PC-3 (cell line): ENCODE measurements at regions not wholly inside any gene's neighbourhood (a gene's known extent, or its start where the extent isn't known, plus 50 kb on each side); places are given as distances from the start of the nearest gene placed in this dataset.

Source experiments
- CTCF ChIP-seq: fragments of 300-600 bp; sonication (generic); conservative IDR thresholded peaks from 2 replicates; pipeline ENCODE4 v1.5.1; 2017; ENCODE audit warnings: antibody characterized with exemption, low read depth, mild to moderate bottlenecking, low read length
- EZH2phosphoT487 ChIP-seq: fragments of 300-600 bp; sonication (generic); IDR thresholded peaks from 2 replicates; pipeline ENCODE4 v1.6.1; 2018; ENCODE audit warnings: mild to moderate bottlenecking, antibody characterized with exemption, low read length, borderline replicate concordance

- TF ChIP-seq CTCF: no peak
- no peak for TF ChIP-seq EZH2phosphoT487
Observed at GRCh38 chr13:63448692-63449091, 2033.0 kb upstream of the PCDH20 start.
